Loucy (cell line): ENCODE measurements at regions not wholly inside any gene's neighbourhood (a gene's known extent, or its start where the extent isn't known, plus 50 kb on each side); places are given as distances from the start of the nearest gene placed in this dataset.

Experiments used
- CTCF ChIP-seq: fragments of 200-600 bp; sonication (generic); conservative IDR thresholded peaks from 2 replicates; pipeline ENCODE4 v1.5.1; 2014; ENCODE audit warnings: mild to moderate bottlenecking, antibody characterized with exemption, low read length
- EZH2phosphoT487 ChIP-seq: fragments of 200-600 bp; IDR thresholded peaks from 2 replicates; pipeline ENCODE4 v1.6.1; 2018; ENCODE audit warnings: antibody characterized with exemption, mild to moderate bottlenecking, moderate library complexity, borderline replicate concordance

- TF ChIP-seq CTCF (no peak), EZH2phosphoT487 (no peak)
Measured at GRCh38 chr15:39144613-39145499, 436.0 kb upstream of the THBS1 start.
